Endothelial cell of umbilical vein (primary cell): ENCODE measurements at regions not wholly inside any gene's neighbourhood (a gene's known extent, or its start where the extent isn't known, plus 50 kb on each side); places are given as distances from the start of the nearest gene placed in this dataset.

ENCODE experiments used
- POLR2AphosphoS5 ChIP-seq: IDR thresholded peaks from 2 replicates; pipeline ENCODE4 v1.6.1; 2012; ENCODE audit warnings: low read depth, mild to moderate bottlenecking, control low read depth, low read length, moderate library complexity; ENCODE audit not compliant: insufficient read depth
- TF ChIP-seq, protein P1 (sequence below), 2 donors: IDR thresholded peaks; 1 replicate in 1 of 2; 2 replicates in 1 of 2; pipeline ENCODE4 v1.5.1; 2011; ENCODE audit warnings: low read length in 2 of 2, mild to moderate bottlenecking in 2 of 2, moderate library complexity in 2 of 2, control low read depth in 1 of 2, inconsistent platforms in 1 of 2, low read depth in 1 of 2; ENCODE audit not compliant: insufficient read depth in 1 of 2; ENCODE audit errors: extremely low read depth in 1 of 2

DNA sequence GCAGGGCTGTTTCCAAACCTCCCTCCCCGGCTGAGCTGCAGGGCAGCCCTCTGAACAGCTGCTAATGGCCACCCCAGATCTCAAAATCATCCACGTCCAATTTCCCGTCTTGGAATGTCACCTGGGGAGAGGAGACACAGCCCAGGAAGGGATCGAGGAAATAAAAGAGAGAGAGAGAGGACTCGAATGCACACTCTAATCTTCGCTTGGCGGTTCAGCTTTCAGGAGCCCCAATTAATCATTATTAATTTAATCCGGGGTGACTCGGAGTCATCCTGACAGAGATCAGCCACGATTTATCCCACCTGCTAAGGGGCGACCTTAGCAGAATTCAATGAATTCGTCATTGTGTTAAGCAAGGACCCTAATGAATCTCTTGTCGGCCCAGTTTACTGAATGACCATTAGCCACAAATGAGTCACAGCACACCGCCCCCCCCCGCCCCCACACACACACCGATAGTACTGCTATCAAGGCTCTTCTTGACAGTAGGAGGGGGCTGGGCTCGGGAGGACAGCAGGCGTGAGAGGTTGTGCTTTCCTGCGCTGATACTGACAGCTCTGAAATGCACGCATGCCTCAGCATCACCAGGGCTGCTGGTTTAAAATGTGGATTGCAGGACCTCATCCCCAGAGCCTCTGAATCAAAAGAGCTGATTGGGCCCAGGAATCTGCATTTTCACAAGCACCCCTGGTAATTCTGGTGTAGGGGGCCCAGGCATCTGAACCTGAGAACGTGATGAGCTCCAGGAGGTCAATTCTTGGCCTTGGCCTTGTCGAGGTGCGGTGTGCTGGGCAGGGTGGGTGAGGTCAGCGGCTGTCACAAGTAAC is 190.0 kb upstream of the CIBAR2 start:
- TF ChIP-seq, protein P1, sequence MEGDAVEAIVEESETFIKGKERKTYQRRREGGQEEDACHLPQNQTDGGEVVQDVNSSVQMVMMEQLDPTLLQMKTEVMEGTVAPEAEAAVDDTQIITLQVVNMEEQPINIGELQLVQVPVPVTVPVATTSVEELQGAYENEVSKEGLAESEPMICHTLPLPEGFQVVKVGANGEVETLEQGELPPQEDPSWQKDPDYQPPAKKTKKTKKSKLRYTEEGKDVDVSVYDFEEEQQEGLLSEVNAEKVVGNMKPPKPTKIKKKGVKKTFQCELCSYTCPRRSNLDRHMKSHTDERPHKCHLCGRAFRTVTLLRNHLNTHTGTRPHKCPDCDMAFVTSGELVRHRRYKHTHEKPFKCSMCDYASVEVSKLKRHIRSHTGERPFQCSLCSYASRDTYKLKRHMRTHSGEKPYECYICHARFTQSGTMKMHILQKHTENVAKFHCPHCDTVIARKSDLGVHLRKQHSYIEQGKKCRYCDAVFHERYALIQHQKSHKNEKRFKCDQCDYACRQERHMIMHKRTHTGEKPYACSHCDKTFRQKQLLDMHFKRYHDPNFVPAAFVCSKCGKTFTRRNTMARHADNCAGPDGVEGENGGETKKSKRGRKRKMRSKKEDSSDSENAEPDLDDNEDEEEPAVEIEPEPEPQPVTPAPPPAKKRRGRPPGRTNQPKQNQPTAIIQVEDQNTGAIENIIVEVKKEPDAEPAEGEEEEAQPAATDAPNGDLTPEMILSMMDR (IDR thresholded peaks at IDR 0.05; ENCODE audit: extremely low read depth in 1 of 2, insufficient read depth in 1 of 2, low read depth in 1 of 2, low read length in 2 of 2): no peak
- TF ChIP-seq POLR2AphosphoS5: no peak
